ENCODE measurements at regions not wholly inside any gene's neighbourhood (a gene's known extent, or its start where the extent isn't known, plus 50 kb on each side); places are given as distances from the start of the nearest gene placed in this dataset.

GRCh38 chr1:244914761-244915160 is 50.4 kb upstream of the HNRNPU start:
- no peak for DNase-seq
- Mint-ChIP-seq H3K9me3 (no peaks in the 10 kb centered on the region), H3K4me3 (no peak overlapping the region), H3K36me3 (ENCODE audit: low read depth) (no peaks in the 10 kb centered on the region), H3K27ac (no peak overlapping the region), H3K27me3 (no peaks in the 10 kb centered on the region), H3K4me1 (ENCODE audit: low read depth) (peaks cover 10% of the 10 kb centered on the region)
- no peak overlapping the region for H3K27ac ChIP-seq (ENCODE audit: low read depth in 1 of 2, low read length in 2 of 2)
- H3K4me3 ChIP-seq (ENCODE audit: low read length), result no peak overlapping the region
- no peaks in the 10 kb centered on the region for H3K27me3 ChIP-seq (ENCODE audit: control insufficient read depth in 1 of 2, insufficient read depth in 2 of 2, low read length in 2 of 2)
- H3K9me3 ChIP-seq (ENCODE audit: control insufficient read depth in 1 of 2, insufficient read depth in 1 of 2, low read length in 2 of 2), result no peaks in the 10 kb centered on the region
- POLR2A ChIA-PET, result interaction anchor here (5.3 kb wide), 1 partner anchor 51 kb away, joined by 58 read pairs; the partner anchor contains the start of gene HNRNPU
- CTCF ChIA-PET, result interaction anchor here (1.5 kb wide), 1 partner anchor 9 kb away, joined by 3 read pairs; no protein-coding TSS in a partner anchor
- H3K36me3 ChIP-seq (ENCODE audit: insufficient read depth, low read length), result no peaks in the 10 kb centered on the region
- ATAC-seq (ENCODE audit: poor library complexity), result no peak
- no peak for TF ChIP-seq CTCF (IDR thresholded peaks at IDR 0.05)
- H3K4me1 ChIP-seq (ENCODE audit: insufficient read depth, low read length), result peaks cover 7% of the 10 kb centered on the region
- intact Hi-C loops (cut with DNase I, micrococcal nuclease), result no loop called here
